Stimulated activated naive CD8-positive, alpha-beta T cell treated with anti-CD3 and anti-CD28 coated beads, Interleukin-15, amount 100 ng/mL, for 72 hours (primary cell): ENCODE measurements at regions not wholly inside any gene's neighbourhood (a gene's known extent, or its start where the extent isn't known, plus 50 kb on each side); places are given as distances from the start of the nearest gene placed in this dataset.

ENCODE experiments used
- ATAC-seq: fragments of 150-1000 bp; cut with Tn5 transposase; 2 replicates; pipeline ENCODE4 v1.10.0; 2021; ENCODE audit warnings: mild to moderate bottlenecking, moderate library complexity
- DNase-seq, 2 donors: peaks; one replicate each; pipeline ENCODE4 v3.0.0; 2021 to 2022
- H3K27ac Mint-ChIP-seq, 2 donors: one replicate each; pipeline ENCODE4 v1.8.0; 2022; ENCODE audit warnings: mild to moderate bottlenecking in 2 of 2, mixed read lengths in 2 of 2, moderate library complexity in 2 of 2
- H3K27me3 Mint-ChIP-seq: one replicate; pipeline ENCODE4 v1.8.0; 2022; ENCODE audit warnings: mixed read lengths
- H3K4me1 Mint-ChIP-seq: one replicate; pipeline ENCODE4 v1.8.0; 2022; ENCODE audit warnings: mild to moderate bottlenecking, mixed read lengths
- H3K4me3 Mint-ChIP-seq, 2 donors: one replicate each; pipeline ENCODE4 v1.8.0; 2022; ENCODE audit warnings: mild to moderate bottlenecking in 2 of 2, mixed read lengths in 2 of 2, moderate library complexity in 1 of 2
- H3K9me3 Mint-ChIP-seq, 2 donors: one replicate each; pipeline ENCODE4 v1.8.0; 2022; ENCODE audit warnings: mixed read lengths in 2 of 2

DNA sequence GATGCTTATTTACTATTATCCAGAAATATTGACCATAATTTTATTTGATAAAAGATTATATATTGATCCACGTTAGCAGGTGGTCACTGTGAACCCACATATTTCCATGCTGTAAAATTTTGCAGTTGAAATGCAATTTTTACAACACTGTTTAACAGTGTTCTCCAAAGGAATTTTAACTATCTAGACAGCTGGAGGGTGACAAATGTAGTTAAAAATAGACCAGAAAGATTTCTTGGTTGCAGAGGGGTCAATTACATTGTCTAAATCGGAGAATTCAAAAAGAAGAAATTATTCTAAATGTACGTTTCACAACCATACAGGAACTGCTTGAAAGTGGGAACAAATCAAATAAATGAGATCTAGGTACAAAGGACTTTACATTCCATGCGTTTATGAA lies 625.2 kb upstream of the NCAM2 start:
- no peak for DNase-seq
- Mint-ChIP-seq H3K4me1 (no peaks in the 10 kb centered on the region), H3K4me3 (no peak overlapping the region), H3K27me3 (no peaks in the 10 kb centered on the region), H3K27ac (no peak overlapping the region), H3K9me3 (peaks cover 13 to 22% of the 10 kb centered on the region in 2 donors)
- ATAC-seq, result no peak

DNA sequence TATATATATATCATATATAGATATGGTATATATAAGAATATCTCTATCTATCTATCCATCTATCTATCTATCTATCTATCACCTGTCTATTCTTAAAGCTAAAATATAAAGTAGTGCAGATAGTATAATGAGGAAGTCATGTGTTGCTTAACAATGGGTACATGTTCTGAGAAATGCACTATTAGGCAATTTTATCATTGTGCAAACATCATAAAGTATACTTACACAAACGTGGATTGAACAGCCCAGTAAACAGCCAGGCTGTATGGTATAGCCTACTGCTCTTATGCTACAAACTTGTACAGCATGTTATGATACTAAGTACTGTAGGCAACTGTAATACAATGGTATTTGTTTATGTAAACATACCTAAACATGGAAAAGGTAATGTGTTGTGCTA lies 621.0 kb upstream of the NCAM2 start:
- ATAC-seq, result no peak

DNA sequence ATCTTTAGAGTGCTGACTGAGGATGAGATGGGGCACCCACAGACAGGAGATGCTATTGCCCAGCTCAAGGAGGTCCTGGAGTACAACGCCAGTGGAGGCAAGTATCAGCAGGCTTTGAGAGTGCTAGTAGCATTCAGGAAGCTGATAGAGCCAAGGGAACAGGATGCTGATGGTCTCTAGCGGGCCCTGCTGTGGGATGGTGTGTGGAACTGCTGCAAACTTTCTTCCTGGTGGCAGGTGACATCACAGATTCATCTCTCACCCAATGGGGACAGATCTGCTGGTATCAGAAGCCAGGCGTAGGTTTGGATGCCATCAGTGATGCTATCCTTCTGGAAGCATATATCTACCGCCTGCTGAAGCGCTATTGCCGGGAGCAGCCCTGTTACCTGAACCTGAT lies 609.8 kb upstream of the NCAM2 start:
- DNase-seq, result no peak
- no peak overlapping the region for H3K27ac Mint-ChIP-seq
- no peaks in the 10 kb centered on the region for H3K27me3 Mint-ChIP-seq
- H3K4me3 Mint-ChIP-seq, result no peak overlapping the region
- no peaks in the 10 kb centered on the region for H3K4me1 Mint-ChIP-seq
- no peak for ATAC-seq
- peaks cover 21 to 41% of the 10 kb centered on the region in 2 donors for H3K9me3 Mint-ChIP-seq

More for the DNA sequence above, 621.0 kb upstream of the NCAM2 start:
- Mint-ChIP-seq H3K4me1 (no peaks in the 10 kb centered on the region), H3K27ac (no peak overlapping the region), H3K27me3 (no peaks in the 10 kb centered on the region), H3K9me3 (peaks cover 3 to 8% of the 10 kb centered on the region in 2 donors), H3K4me3 (no peak overlapping the region)
- no peak for DNase-seq

DNA sequence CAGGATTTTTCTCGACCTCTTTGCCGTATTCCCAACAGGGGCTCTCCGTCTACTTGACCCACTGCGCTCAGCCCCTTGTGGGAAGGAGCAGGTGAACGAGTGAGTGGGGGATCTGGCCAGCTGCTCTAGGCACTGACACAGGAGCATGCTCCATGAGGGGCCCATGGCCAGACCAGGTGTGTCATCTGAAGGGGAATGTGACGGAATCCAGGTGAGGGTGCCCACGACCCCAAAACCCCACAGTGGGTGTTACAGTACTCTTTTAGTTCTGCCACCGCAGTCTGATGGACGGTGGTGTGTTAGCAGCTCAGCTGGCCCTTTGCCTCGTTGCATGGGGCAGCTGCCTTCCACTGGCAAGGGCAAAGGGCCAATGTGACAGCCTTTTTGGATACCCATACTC lies 601.4 kb upstream of the NCAM2 start:
- Mint-ChIP-seq H3K27me3 (no peaks in the 10 kb centered on the region), H3K9me3 (peaks cover 12 to 19% of the 10 kb centered on the region in 2 donors), H3K27ac (no peak overlapping the region), H3K4me3 (no peak overlapping the region), H3K4me1 (no peaks in the 10 kb centered on the region)
- ATAC-seq, result no peak
- no peak for DNase-seq

- Mint-ChIP-seq H3K4me1 (no peaks in the 10 kb centered on the region), H3K9me3 (peaks cover 12 to 22% of the 10 kb centered on the region in 2 donors), H3K27ac (no peak overlapping the region), H3K27me3 (no peaks in the 10 kb centered on the region), H3K4me3 (no peak overlapping the region)
- DNase-seq (no peak), ATAC-seq (no peak)
Measured at GRCh38 chr21:20404915-20405314, 593.3 kb upstream of the NCAM2 start.

DNA sequence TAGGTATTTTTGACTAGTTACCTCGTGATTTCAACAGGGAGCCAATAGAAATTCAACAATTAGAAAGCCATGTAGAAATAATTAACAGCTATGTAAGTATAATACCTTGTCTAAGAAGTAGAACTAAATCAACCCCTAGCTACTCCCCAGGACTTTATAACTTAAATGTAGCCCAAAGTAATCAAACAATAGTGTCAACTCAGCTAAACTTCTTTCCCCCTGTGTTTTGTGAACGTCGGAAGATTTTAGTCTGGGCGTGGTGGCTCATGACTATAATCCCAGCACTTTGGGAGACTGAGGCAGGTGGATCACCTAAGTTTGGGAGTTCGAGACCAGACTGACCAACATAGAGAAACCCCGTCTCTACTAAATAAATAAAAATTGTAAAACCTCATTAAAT lies 579.9 kb upstream of the NCAM2 start:
- ATAC-seq (no peak), DNase-seq (no peak)
- H3K27me3 Mint-ChIP-seq, result no peaks in the 10 kb centered on the region
- no peak overlapping the region for H3K27ac Mint-ChIP-seq
- H3K4me1 Mint-ChIP-seq, result no peaks in the 10 kb centered on the region
- peaks cover 20 to 43% of the 10 kb centered on the region in 2 donors for H3K9me3 Mint-ChIP-seq
- no peak overlapping the region for H3K4me3 Mint-ChIP-seq

GRCh38 chr21:20419772-20420171 lies 578.4 kb upstream of the NCAM2 start:
- H3K27ac Mint-ChIP-seq, result peak overlapping the region in 1 of 2 donors; percentile 7
- ATAC-seq, result no peak

DNA sequence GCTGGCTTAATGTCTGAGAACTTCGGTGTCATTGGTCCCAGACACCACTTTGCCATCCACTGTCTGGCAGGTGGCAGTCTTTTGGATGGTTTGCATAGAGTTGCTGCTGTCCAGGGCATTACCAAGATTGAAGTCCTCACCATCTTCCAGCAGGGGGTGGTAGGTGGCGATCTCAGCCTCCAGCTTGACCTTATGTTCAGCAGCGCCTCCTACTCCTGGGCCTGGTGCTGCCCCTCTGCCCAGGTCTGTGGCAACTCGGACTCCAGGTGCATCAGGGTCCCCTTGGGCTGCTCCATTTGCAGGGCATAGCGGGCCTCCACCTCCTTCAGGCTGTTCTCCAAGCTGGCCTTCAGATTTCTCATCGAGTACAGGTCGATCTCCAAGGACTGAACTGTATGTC lies 573.3 kb upstream of the NCAM2 start:
- ATAC-seq (no peak), DNase-seq (no peak)
- H3K4me3 Mint-ChIP-seq, result no peak overlapping the region
- H3K27ac Mint-ChIP-seq, result no peak overlapping the region
- H3K27me3 Mint-ChIP-seq, result no peaks in the 10 kb centered on the region
- H3K9me3 Mint-ChIP-seq, result peaks cover 6 to 46% of the 10 kb centered on the region in 2 donors
- H3K4me1 Mint-ChIP-seq, result no peaks in the 10 kb centered on the region

More at GRCh38 chr21:20419772-20420171, 578.4 kb upstream of the NCAM2 start:
- no peak for DNase-seq
- Mint-ChIP-seq H3K4me3 (no peak overlapping the region), H3K27me3 (no peaks in the 10 kb centered on the region), H3K9me3 (peaks cover 11 to 34% of the 10 kb centered on the region in 2 donors), H3K4me1 (no peaks in the 10 kb centered on the region)

DNA sequence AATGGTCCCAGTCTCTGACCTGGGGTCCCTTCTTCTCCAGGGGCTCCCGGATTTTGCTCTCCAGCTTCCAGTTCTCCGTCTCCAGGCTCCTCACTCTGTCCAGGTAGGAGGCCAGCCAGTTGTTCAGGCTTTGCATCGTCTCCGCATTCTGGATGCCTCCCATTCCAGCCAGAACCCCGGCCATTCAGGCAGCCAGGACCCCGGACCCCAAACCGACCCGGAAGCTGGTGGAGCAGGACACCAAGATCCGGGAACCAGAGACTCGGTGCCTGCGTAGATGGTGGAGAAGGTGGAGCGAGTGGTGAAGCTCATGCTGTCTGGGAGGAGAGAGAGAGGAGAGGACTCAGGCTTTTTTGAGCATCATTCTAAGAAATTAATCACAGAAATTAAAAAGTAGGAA lies 572.4 kb upstream of the NCAM2 start:
- ATAC-seq (no peak), DNase-seq (no peak)
- Mint-ChIP-seq H3K4me3 (no peak overlapping the region), H3K27ac (no peak overlapping the region), H3K9me3 (peaks cover 6 to 47% of the 10 kb centered on the region in 2 donors), H3K4me1 (no peaks in the 10 kb centered on the region), H3K27me3 (no peaks in the 10 kb centered on the region)

GRCh38 chr21:20440338-20440737 lies 557.9 kb upstream of the NCAM2 start:
- ATAC-seq, result no peak
- H3K27ac Mint-ChIP-seq, result no peak overlapping the region
- H3K9me3 Mint-ChIP-seq, result peaks cover 11 to 33% of the 10 kb centered on the region in 2 donors

DNA sequence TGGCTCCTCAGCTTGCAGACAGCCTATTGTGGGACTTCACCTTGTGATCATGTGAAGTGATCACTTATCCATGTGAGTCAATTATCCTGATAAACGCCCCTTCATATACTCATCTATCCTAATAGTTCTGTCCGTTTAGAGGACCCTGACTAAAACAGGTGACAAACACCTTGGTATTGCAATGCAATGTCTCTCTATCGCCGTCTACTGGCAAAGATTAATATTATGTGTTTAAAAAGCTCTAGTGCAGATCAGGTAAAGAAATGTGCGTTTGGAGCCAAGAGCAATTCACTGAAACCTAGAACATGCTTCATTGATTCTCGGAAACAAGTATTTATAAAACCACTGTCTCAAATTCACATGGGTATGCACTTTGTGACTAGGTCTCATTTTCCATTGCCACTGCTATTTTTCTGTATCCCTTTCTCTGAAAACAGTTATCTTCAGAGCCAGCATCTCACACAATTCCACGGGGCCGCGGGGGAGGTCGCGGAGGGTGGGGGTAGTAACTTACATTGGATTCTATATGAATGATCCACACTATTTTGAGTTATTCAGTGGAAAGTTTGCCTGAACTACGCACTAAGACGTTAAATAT lies 554.6 kb upstream of the NCAM2 start:
- peaks cover 5 to 11% of the 10 kb centered on the region in 2 donors for H3K9me3 Mint-ChIP-seq
- H3K27me3 Mint-ChIP-seq, result no peaks in the 10 kb centered on the region
- ATAC-seq (no peak), DNase-seq (no peak)
- H3K27ac Mint-ChIP-seq, result no peak overlapping the region
- no peak overlapping the region for H3K4me3 Mint-ChIP-seq
- no peaks in the 10 kb centered on the region for H3K4me1 Mint-ChIP-seq

More at GRCh38 chr21:20440338-20440737, 557.9 kb upstream of the NCAM2 start:
- H3K4me3 Mint-ChIP-seq, result no peak overlapping the region
- DNase-seq, result no peak
- H3K27me3 Mint-ChIP-seq, result no peaks in the 10 kb centered on the region
- no peaks in the 10 kb centered on the region for H3K4me1 Mint-ChIP-seq

GRCh38 chr21:20445971-20446370 lies 552.2 kb upstream of the NCAM2 start:
- Mint-ChIP-seq H3K27me3 (no peaks in the 10 kb centered on the region), H3K27ac (no peak overlapping the region), H3K9me3 (peaks cover 5 to 11% of the 10 kb centered on the region in 2 donors), H3K4me3 (no peak overlapping the region), H3K4me1 (no peaks in the 10 kb centered on the region)
- ATAC-seq, result no peak
- no peak for DNase-seq

GRCh38 chr21:20451046-20451445 lies 547.2 kb upstream of the NCAM2 start:
- no peak for ATAC-seq
- no peaks in the 10 kb centered on the region for H3K27me3 Mint-ChIP-seq

GRCh38 chr21:20452935-20453334 lies 545.3 kb upstream of the NCAM2 start:
- H3K27me3 Mint-ChIP-seq, result no peaks in the 10 kb centered on the region
- H3K9me3 Mint-ChIP-seq, result no peaks in the 10 kb centered on the region
- H3K4me3 Mint-ChIP-seq, result no peak overlapping the region
- no peak for DNase-seq
- no peaks in the 10 kb centered on the region for H3K4me1 Mint-ChIP-seq
- ATAC-seq, result no peak
- no peak overlapping the region for H3K27ac Mint-ChIP-seq

More at GRCh38 chr21:20451046-20451445, 547.2 kb upstream of the NCAM2 start:
- DNase-seq, result no peak
- no peak overlapping the region for H3K27ac Mint-ChIP-seq
- H3K4me1 Mint-ChIP-seq, result no peaks in the 10 kb centered on the region
- H3K4me3 Mint-ChIP-seq, result no peak overlapping the region
- no peaks in the 10 kb centered on the region for H3K9me3 Mint-ChIP-seq

GRCh38 chr21:20459838-20460237 lies 538.4 kb upstream of the NCAM2 start:
- no peak for ATAC-seq
- DNase-seq, result no peak
- Mint-ChIP-seq H3K27ac (no peak overlapping the region), H3K4me1 (no peaks in the 10 kb centered on the region), H3K4me3 (no peak overlapping the region), H3K27me3 (no peaks in the 10 kb centered on the region), H3K9me3 (peaks cover 0 to 8% of the 10 kb centered on the region in 2 donors)

- DNase-seq, result no peak
- Mint-ChIP-seq H3K4me1 (no peaks in the 10 kb centered on the region), H3K4me3 (no peak overlapping the region), H3K27ac (no peak overlapping the region), H3K9me3 (peaks cover 0 to 8% of the 10 kb centered on the region in 2 donors), H3K27me3 (no peaks in the 10 kb centered on the region)
- ATAC-seq, result no peak
Measured at GRCh38 chr21:20463362-20463761, 534.8 kb upstream of the NCAM2 start.

GRCh38 chr21:20469361-20469760 lies 528.8 kb upstream of the NCAM2 start:
- no peaks in the 10 kb centered on the region for H3K9me3 Mint-ChIP-seq
- H3K4me3 Mint-ChIP-seq, result no peak overlapping the region
- DNase-seq, result no peak
- ATAC-seq, result no peak
- H3K4me1 Mint-ChIP-seq, result no peaks in the 10 kb centered on the region
- no peak overlapping the region for H3K27ac Mint-ChIP-seq
- H3K27me3 Mint-ChIP-seq, result no peaks in the 10 kb centered on the region
